Ovary (tissue), 3 donors: ENCODE measurements at regions not wholly inside any gene's neighbourhood (a gene's known extent, or its start where the extent isn't known, plus 50 kb on each side); places are given as distances from the start of the nearest gene placed in this dataset.

Experiments used
- EP300 ChIP-seq: sonication (generic); formaldehyde crosslinking; IDR thresholded peaks from one replicate; pipeline ENCODE4 v1.6.1; 2017; ENCODE audit warnings: antibody characterized with exemption
- POLR2A ChIP-seq: fragments of 450-650 bp; IDR thresholded peaks from one replicate; pipeline ENCODE4 v1.6.1; 2017; ENCODE audit warnings: antibody characterized with exemption, mild to moderate bottlenecking, moderate library complexity
- TF ChIP-seq, protein P1 (sequence below), 3 donors: fragments of 450-650 bp in 2 of 3; fragments of 200-600 bp in 1 of 3; IDR thresholded peaks; one replicate each; pipeline versions ENCODE4 v1.5.1 to v1.8.0; 2016 to 2022; ENCODE audit warnings: antibody characterized with exemption in 3 of 3, mild to moderate bottlenecking in 1 of 3
- donor health status: DM: no; HTN: no; CAD: no.

DNA sequence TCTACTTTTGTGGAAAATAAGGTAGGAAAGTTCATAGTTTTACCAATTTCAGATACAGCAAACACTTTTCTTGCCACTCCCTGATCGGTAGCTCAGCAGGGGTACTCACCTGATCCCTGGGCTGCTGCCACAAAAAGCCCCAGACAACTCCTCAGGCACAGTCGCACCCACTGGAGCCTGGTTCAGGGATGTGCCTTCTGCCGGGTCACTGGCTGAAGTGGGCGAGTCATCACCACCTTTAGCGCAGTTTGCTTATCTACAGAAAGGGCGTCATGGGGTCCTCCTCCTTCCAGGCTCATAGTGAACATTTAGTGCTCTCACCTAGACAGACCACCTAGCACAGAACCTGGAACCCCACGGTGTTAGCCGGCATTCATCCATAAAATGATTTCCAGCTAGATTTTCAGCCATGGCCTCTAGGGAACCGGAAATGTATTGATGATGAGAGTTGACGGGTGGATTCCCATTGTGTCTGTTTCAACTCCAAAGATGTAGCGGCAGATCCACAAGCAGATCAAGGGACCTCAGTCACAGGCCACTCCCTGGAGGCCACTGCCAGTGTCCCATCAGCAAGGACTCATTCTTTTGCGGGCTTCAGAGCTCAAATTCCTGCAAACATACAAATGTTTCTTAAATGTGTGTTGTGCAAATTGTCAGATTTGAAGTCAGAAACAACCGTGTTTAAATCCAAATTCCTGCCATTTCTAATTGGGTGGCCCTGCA lies 408.4 kb upstream of the SALL3 start:
- TF ChIP-seq, protein P1, sequence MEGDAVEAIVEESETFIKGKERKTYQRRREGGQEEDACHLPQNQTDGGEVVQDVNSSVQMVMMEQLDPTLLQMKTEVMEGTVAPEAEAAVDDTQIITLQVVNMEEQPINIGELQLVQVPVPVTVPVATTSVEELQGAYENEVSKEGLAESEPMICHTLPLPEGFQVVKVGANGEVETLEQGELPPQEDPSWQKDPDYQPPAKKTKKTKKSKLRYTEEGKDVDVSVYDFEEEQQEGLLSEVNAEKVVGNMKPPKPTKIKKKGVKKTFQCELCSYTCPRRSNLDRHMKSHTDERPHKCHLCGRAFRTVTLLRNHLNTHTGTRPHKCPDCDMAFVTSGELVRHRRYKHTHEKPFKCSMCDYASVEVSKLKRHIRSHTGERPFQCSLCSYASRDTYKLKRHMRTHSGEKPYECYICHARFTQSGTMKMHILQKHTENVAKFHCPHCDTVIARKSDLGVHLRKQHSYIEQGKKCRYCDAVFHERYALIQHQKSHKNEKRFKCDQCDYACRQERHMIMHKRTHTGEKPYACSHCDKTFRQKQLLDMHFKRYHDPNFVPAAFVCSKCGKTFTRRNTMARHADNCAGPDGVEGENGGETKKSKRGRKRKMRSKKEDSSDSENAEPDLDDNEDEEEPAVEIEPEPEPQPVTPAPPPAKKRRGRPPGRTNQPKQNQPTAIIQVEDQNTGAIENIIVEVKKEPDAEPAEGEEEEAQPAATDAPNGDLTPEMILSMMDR (IDR thresholded peaks at IDR 0.05) = no peak
- no peak for TF ChIP-seq EP300
- TF ChIP-seq POLR2A = no peak
